Effector CD4-positive, alpha-beta T cell (primary cell): ENCODE measurements at regions not wholly inside any gene's neighbourhood (a gene's known extent, or its start where the extent isn't known, plus 50 kb on each side); places are given as distances from the start of the nearest gene placed in this dataset.

Experiments
- DNase-seq: peaks from one replicate; pipeline ENCODE4 v3.0.0-alpha.2; 2020

GRCh38 chr1:235925016-235925415 is 58.3 kb upstream of the LYST start:
- no peak for DNase-seq

- DNase-seq: no peak
Observed at GRCh38 chr1:235923466-235924021, 56.8 kb upstream of the LYST start.

GRCh38 chr1:235920596-235921375 is 54.1 kb upstream of the LYST start:
- no peak for DNase-seq

GRCh38 chr1:235919833-235920441 is 53.2 kb upstream of the LYST start:
- no peak for DNase-seq

- no peak for DNase-seq
Observed at GRCh38 chr1:235919127-235919832, 52.6 kb upstream of the LYST start.

- DNase-seq: no peak
Observed at GRCh38 chr1:235918465-235918864, 51.8 kb upstream of the LYST start.

DNA sequence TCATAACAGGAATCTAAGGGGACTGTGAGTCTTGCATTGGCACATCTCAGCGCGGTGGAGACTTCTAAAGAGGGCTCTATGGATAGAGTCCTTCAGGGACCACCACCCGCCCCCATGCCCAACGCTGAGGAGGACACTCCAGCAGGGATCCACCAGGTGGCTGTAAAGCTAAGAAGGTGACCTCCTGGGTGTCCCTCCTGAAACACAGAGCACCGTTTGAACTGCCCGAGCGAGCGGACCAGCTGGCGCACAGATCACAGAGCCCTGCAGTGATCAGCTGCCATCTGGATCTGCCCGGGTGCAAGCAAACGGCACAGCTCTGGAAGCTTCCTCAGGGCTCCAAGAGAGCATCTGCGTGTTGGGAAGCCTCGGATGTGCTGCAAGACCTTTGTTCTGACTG is 51.3 kb upstream of the LYST start:
- DNase-seq: no peak

DNA sequence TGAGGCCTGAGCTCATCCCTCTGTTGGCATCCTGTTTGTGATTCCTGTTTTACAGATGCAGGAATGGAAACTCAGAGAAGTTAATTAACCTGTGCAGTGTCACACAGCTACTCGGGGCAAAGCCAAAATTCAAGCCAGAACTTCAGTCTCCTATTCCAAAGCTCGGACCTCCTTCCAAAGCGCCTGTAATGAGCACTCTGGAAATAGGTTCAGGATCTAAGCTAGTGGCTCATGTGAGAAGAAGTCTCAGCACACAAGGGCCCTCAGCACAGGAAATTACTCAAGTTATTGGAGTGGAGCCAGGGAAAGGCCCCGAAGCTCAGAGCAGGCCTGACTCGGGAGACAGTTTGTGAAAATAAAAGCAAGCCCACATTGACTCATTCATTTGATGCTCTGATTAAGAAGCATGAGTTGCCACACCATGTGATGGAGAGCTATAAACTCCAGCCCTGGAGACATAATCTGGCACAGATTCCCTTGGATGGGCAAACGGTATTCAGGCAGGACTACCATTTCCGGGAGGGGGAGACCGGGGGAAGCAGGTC is 50.6 kb upstream of the LYST start:
- peak; percentile 8 for DNase-seq
